ENCODE measurements at regions not wholly inside any gene's neighbourhood (a gene's known extent, or its start where the extent isn't known, plus 50 kb on each side); places are given as distances from the start of the nearest gene placed in this dataset.

- Histone ChIP-seq H3K27ac (no peak overlapping the region), H3K36me3 (ENCODE audit: insufficient read depth in 1 of 2, low read depth in 1 of 2) (no peaks in the 10 kb centered on the region), H3K4me1 (no peaks in the 10 kb centered on the region), H3K27me3 (ENCODE audit: insufficient read depth in 3 of 3, low read length in 2 of 3) (no peaks in the 10 kb centered on the region), H3K4me3 (no peak overlapping the region), H3K9me3 (no peaks in the 10 kb centered on the region)
- no peak for DNase-seq
- intact Hi-C loops (cut with DNase I) = no loop called here
- WGBS, 3 donors = 74 to 77% (median 77%) methylated on average over 8 of the region's 8 CpGs
- ATAC-seq = no peak
- no peak for TF ChIP-seq CTCF (IDR thresholded peaks at IDR 0.05)
Observed at GRCh38 chr5:130529511-130530485, 625.5 kb downstream of the CHSY3 start.

- DNase-seq = no peak
- WGBS, 3 donors = 92 to 100% (median 96%) methylated on average over 1 of the region's 1 CpG
- no peaks in the 10 kb centered on the region for H3K9me3 ChIP-seq
- no peak overlapping the region for H3K4me3 ChIP-seq
- ATAC-seq = no peak
- TF ChIP-seq CTCF (IDR thresholded peaks at IDR 0.05) = no peak
- no peaks in the 10 kb centered on the region for H3K4me1 ChIP-seq
- no peak overlapping the region for H3K27ac ChIP-seq
- intact Hi-C loops (cut with DNase I) = no loop called here
- no peaks in the 10 kb centered on the region for H3K36me3 ChIP-seq (ENCODE audit: insufficient read depth in 1 of 2, low read depth in 1 of 2)
- no peaks in the 10 kb centered on the region for H3K27me3 ChIP-seq (ENCODE audit: insufficient read depth in 3 of 3, low read length in 2 of 3)
Observed at GRCh38 chr5:130529111-130529510, 624.8 kb downstream of the CHSY3 start.

GRCh38 chr5:130528474-130528873 lies 624.2 kb downstream of the CHSY3 start:
- H3K27ac ChIP-seq = no peak overlapping the region
- intact Hi-C loops (cut with DNase I) = no loop called here
- DNase-seq (no peak), ATAC-seq (no peak)
- no peak overlapping the region for H3K4me3 ChIP-seq
- no peaks in the 10 kb centered on the region for H3K4me1 ChIP-seq
- no peaks in the 10 kb centered on the region for H3K9me3 ChIP-seq
- H3K36me3 ChIP-seq (ENCODE audit: insufficient read depth in 1 of 2, low read depth in 1 of 2) = no peaks in the 10 kb centered on the region
- H3K27me3 ChIP-seq (ENCODE audit: insufficient read depth in 3 of 3, low read length in 2 of 3) = no peaks in the 10 kb centered on the region
- no peak for TF ChIP-seq CTCF (IDR thresholded peaks at IDR 0.05)

GRCh38 chr5:130526708-130527107 lies 622.4 kb downstream of the CHSY3 start:
- no peaks in the 10 kb centered on the region for H3K9me3 ChIP-seq
- 71 to 75% (median 75%) methylated on average over 3 of the region's 3 CpGs for WGBS, 3 donors
- H3K27ac ChIP-seq = no peak overlapping the region
- H3K4me1 ChIP-seq = no peaks in the 10 kb centered on the region
- no peak for ATAC-seq
- intact Hi-C loops (cut with DNase I) = no loop called here
- no peaks in the 10 kb centered on the region for H3K36me3 ChIP-seq (ENCODE audit: insufficient read depth in 1 of 2, low read depth in 1 of 2)
- no peak for TF ChIP-seq CTCF (IDR thresholded peaks at IDR 0.05)
- DNase-seq = no peak
- no peak overlapping the region for H3K4me3 ChIP-seq
- H3K27me3 ChIP-seq (ENCODE audit: insufficient read depth in 3 of 3, low read length in 2 of 3) = no peaks in the 10 kb centered on the region

Measured in psoas muscle (tissue), 7 donors.